Activated T-helper 1 cell treated with Interleukin-2 at 50 U/mL for 16 hours (primary cell): ENCODE measurements at regions not wholly inside any gene's neighbourhood (a gene's known extent, or its start where the extent isn't known, plus 50 kb on each side); places are given as distances from the start of the nearest gene placed in this dataset.

ENCODE experiments used
- DNase-seq: peaks from one replicate; pipeline ENCODE4 v3.0.0-alpha.2; 2020; ENCODE audit warnings: low read depth

GRCh38 chr15:69897061-69897460 lies 200.7 kb downstream of the TLE3 start:
- no peak for DNase-seq

DNA sequence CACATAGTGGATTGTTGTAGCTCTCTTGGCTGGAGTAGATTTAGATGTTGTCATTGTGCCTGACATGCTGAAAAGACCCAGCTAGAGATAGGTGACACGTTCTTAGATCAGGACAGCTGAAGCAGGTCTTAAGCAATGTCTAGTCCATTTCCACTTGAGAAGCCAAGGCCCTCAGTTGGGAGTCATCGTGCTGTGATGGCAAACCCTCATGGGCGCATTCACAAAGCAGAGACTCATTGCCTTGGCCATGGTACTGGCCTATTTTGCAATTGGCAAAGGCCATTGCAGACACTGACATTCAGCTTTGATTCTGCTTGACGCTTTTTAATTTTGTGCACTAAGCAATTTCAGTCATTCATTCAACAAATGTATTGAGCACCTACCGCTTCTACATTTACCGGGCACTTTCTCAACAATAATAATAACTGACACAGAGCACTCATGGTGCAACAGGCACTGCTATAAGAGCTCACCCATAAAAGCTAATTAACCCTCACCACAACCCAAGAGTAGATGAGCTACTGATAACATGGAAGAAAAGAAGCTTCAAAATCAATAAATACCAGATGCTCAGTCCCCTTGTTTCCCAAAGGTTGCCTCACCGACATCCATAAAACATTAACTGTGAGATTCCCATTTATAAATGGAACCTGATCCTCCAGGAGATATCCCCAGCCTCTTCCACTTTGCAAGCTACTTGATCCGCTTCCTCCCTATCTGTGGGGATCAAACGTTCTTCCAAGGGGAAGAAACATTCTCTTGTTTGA lies 200.1 kb downstream of the TLE3 start:
- DNase-seq, result no peak

GRCh38 chr15:69898243-69898642 lies 199.5 kb downstream of the TLE3 start:
- DNase-seq, result no peak

DNA sequence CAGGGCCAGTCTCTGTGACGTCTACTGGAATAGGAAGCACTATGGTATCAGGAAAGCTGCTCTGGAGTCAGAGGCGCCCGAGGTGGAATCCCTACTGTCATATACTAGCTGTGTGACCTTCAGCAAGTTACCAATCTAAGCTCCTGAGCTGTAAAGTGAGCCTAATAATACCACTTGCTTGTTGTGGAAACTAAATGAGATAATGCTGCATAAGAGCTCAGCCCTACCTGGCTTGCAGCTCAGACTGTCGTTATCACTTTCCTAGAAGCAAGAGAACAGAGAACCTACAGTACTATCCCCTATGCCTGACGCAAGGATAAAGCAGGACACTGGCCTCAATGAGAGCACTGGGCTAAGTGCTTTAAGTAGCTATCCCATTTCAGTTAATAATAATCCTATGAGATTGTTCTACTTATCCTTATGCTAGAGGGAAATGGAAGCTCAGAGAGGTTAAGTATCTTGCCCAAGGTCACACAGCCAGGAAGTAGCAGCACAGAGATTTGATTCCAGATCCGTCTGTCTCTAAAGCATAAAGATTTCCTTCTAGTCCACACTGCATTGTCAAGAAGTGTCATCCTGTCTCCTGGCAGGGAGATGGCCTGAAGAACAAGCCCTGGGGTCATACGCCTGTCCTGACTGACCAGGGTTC lies 195.2 kb downstream of the TLE3 start:
- no peak for DNase-seq

GRCh38 chr15:69903470-69904469 lies 193.9 kb downstream of the TLE3 start:
- DNase-seq, result no peak

- DNase-seq, result no peak
Measured at GRCh38 chr15:69906256-69907185, 191.2 kb downstream of the TLE3 start.

DNA sequence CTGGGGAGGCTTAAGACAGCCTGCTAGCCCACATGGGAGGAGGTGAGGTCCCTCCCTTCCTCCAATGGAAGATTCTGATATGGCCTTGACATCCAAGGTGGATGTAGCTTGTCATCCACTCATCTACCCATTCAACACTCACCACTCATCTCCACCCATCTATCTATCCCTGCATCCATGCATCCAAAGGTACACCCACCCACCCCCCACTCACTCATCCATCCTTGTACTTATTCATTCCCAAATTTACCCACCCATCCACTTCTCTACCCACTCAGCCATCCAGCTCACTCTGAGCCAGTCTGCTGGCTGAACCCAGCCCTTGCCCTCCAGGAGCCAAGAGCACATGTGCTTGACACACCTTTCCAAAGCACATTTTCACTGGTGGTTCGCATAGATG lies 189.7 kb downstream of the TLE3 start:
- DNase-seq, result no peak

GRCh38 chr15:69908590-69909420 lies 188.9 kb downstream of the TLE3 start:
- no peak for DNase-seq

DNA sequence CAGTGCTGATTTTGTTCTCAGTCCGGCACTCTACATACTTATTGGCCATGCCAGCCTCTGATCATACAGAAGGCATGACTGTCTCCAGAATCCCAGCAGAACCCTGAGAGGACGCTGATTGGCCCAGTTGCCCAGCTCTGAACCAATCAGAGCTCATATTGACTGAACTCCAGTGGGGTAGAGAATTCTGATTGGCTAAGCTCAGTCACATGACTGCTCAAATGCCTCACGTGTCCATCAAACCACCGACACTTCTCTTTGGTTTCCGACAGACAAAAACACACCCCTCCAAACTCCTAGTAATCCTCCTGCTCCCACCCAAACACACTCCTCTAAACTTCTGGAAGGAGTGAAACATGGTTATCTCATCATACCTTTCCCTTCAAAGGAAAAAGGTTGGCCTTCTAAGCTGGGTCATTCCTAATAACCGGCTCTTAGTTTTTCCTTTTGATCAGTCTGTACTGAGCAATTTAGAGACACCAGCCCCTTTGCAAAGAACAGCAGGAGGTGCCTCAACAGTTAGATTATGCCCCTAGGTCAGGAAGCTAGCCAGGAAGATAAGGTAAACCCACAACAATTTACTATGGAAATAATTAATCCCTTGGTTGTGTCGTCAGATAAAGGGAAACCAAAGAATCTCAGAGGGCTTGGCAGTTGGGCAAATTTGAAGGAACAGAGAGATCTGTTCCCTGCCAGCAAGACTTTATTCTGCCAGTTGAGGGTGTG lies 187.8 kb downstream of the TLE3 start:
- no peak for DNase-seq

GRCh38 chr15:69910514-69910913 lies 187.2 kb downstream of the TLE3 start:
- no peak for DNase-seq

DNA sequence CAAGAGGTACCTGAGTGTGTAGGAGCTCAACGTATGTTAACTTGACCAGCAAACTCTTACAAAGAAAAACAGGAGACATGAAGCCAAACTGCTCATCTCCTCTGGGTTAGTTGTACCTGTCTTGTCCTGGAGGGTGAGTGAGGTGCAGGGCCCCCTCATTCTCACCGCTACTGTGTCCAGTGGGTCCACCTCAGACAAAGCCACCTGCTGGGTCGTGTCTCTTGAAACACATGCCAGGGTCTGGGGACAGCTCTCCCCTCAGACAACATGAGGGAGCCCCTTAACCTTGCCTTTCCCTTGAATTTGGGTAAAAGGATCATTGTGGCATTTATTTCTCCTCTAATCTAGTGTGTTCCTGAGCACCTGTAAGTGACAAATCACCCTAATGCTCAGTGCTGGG lies 185.6 kb downstream of the TLE3 start:
- DNase-seq, result no peak

- DNase-seq, result no peak
Measured at GRCh38 chr15:69914040-69914439, 183.7 kb downstream of the TLE3 start.

- DNase-seq, result no peak
Measured at GRCh38 chr15:69914960-69915359, 182.8 kb downstream of the TLE3 start.

- no peak for DNase-seq
Measured at GRCh38 chr15:69916169-69916785, 181.4 kb downstream of the TLE3 start.

GRCh38 chr15:69917056-69917455 lies 180.7 kb downstream of the TLE3 start:
- no peak for DNase-seq

GRCh38 chr15:69919816-69920215 lies 177.9 kb downstream of the TLE3 start:
- no peak for DNase-seq

- DNase-seq, result no peak
Measured at GRCh38 chr15:69920221-69920620, 177.5 kb downstream of the TLE3 start.

- no peak for DNase-seq
Measured at GRCh38 chr15:69921626-69922619, 175.8 kb downstream of the TLE3 start.
